ENCODE measurements at regions not wholly inside any gene's neighbourhood (a gene's known extent, or its start where the extent isn't known, plus 50 kb on each side); places are given as distances from the start of the nearest gene placed in this dataset.

DNA sequence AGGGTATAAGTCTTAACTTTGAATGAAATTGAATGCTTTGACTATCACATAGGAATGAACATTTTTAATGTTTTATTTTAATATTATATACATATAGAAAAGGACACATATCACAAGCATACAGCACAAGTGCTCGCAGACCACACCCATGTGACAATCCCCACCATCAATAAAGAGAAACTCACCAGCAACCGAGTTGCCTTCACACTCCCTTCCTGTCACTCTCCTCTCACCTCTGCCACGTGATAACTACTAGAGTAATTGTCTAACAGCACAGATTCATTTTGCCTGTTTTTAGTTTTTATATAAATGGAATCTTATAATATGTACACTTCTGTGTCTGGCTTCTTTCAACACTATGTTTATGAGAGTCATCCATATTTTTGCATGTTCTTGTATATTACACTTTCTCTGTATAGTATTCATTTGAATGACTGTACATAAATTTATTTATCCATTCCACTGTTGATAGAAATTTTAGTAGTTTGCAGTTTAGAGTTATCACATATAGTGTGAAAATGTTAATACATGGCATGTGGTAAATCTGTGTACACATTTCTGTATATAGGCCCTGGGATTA lies 304.9 kb upstream of the DUSP10 start:
- no peak overlapping the region for H3K4me3 ChIP-seq (ENCODE audit: low read depth, low read length)
- DNase-seq (ENCODE audit: low read depth): no peak
- TF ChIP-seq, protein P1, sequence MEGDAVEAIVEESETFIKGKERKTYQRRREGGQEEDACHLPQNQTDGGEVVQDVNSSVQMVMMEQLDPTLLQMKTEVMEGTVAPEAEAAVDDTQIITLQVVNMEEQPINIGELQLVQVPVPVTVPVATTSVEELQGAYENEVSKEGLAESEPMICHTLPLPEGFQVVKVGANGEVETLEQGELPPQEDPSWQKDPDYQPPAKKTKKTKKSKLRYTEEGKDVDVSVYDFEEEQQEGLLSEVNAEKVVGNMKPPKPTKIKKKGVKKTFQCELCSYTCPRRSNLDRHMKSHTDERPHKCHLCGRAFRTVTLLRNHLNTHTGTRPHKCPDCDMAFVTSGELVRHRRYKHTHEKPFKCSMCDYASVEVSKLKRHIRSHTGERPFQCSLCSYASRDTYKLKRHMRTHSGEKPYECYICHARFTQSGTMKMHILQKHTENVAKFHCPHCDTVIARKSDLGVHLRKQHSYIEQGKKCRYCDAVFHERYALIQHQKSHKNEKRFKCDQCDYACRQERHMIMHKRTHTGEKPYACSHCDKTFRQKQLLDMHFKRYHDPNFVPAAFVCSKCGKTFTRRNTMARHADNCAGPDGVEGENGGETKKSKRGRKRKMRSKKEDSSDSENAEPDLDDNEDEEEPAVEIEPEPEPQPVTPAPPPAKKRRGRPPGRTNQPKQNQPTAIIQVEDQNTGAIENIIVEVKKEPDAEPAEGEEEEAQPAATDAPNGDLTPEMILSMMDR (IDR thresholded peaks at IDR 0.05; ENCODE audit: control insufficient read depth, extremely low read depth, insufficient read depth): no peak

DNA sequence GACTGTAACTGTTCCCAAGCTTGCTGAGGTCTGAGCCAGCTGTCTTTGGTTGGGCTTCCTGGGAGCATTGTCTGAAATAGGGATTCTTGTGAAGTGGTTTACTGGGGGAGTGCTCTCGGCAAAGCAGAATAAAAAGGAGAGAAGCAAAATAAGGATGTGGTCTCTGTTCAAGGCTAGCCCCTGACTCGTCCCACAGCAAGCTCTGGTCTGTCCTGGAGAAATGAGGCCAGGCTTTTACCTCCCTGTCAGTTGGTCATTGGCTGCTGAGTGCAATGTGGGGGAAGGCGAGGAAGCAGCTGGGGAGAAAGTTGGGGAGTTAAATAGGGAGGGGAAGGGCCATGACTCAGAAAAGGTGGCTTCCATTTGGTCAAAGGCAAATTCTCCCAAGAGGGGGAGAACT lies 303.9 kb upstream of the DUSP10 start:
- TF ChIP-seq, protein P1 (IDR thresholded peaks at IDR 0.05; ENCODE audit: control insufficient read depth, extremely low read depth, insufficient read depth): no peak
- no peak overlapping the region for H3K4me3 ChIP-seq (ENCODE audit: low read depth, low read length)
- DNase-seq (ENCODE audit: low read depth): no peak

DNA sequence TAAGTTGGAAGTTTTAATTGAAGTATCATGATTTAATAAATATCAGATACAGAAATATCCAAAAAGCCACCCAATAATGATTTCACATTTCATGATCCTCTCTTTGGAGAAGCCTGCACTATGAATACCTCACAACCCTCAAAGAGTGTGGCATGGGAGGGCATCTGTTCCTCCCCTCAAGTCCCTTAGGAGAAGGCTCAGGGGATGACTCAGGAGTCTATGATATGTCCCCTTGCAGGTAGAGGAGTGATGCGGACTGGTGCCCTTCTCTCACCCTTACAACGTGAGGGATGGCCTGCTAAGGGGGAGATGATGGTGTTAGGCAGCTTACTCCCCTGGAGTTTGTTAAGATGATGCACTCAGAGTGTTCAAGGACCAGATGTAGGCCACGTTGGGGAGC lies 303.3 kb upstream of the DUSP10 start:
- TF ChIP-seq, protein P1 (IDR thresholded peaks at IDR 0.05; ENCODE audit: control insufficient read depth, extremely low read depth, insufficient read depth): no peak
- H3K4me3 ChIP-seq (ENCODE audit: low read depth, low read length): no peak overlapping the region
- no peak for DNase-seq (ENCODE audit: low read depth)

DNA sequence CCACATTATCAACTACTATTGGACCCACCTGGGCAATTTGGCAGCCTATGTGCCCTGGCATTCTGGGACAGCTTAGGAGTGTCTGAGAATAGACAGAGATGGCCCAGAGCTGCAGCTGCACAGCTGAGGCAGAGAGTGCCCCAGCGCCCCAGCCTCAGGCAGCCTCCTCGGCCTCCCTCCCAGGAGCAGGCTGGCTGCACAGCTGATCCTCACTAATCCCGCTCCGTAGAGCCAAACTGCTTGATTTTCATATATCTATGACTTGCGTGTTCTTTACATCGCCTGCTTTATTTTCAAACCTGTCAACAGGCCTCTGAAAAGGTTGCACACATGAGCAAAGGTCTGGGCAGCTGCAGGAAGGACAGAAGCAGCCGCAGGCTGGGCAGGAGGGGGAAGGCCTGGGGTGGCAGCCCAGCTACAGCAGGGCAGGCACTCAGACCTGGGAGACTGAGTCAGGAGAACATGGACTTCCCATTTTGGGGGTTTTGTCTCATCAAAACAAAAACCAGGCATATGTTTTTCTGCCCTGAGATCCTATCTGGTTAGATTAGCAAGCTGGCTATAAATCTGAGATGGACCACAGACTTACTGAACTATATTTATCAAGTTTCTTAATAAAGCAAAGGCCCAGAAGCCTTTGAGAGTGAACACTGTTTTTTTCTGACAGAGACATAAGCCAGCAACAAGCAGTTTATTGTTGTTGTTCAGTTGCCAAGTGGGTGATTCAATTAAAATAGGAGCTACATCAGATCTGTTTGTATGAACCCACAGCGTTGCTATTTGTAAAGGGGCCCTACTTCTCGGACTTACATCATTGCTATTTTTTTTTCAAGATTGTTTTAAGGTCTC lies 301.8 kb upstream of the DUSP10 start:
- TF ChIP-seq, protein P1 (IDR thresholded peaks at IDR 0.05; ENCODE audit: control insufficient read depth, extremely low read depth, insufficient read depth): no peak
- H3K4me3 ChIP-seq (ENCODE audit: low read depth, low read length): no peak overlapping the region
- DNase-seq (ENCODE audit: low read depth): no peak

DNA sequence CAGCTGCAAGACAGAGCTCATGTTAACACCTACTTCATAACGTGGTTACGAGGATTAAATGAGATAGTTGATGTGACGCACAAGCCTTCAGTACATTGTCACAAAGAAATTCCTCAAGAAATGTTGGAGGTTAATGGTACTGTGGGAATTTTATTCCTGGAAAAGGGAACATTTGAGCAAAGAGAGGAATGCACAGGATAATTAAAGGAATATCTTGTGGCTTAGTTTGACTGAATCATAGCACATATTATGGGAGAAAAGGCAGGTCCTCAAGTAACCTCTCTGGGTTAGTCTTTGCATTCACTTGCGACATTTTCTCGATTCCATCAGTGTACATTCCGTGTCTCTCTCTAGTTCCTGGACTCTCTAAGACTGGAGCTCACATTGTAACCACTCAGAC lies 300.2 kb upstream of the DUSP10 start:
- no peak overlapping the region for H3K4me3 ChIP-seq (ENCODE audit: low read depth, low read length)
- no peak for DNase-seq (ENCODE audit: low read depth)
- TF ChIP-seq, protein P1 (IDR thresholded peaks at IDR 0.05; ENCODE audit: control insufficient read depth, extremely low read depth, insufficient read depth): no peak

DNA sequence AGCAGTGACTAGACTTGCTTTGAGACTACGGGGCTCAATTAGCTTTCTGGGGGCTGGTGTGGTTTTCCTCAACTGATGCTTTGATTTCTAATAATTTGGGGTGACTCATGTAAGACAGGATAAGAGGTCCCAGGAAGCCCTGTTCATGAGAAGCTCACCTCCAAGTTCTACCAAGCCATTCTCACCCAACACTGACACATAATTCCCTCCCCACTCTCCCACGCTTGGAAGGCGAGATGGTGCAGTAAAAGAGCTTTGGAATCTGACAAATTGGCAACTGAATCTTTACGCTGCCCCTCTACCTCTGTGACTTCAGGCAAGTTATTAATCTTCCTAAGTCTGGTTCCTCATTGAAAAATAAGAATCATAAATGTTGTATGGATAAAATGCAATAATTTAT lies 299.1 kb upstream of the DUSP10 start:
- TF ChIP-seq, protein P1 (IDR thresholded peaks at IDR 0.05; ENCODE audit: control insufficient read depth, extremely low read depth, insufficient read depth): no peak
- no peak overlapping the region for H3K4me3 ChIP-seq (ENCODE audit: low read depth, low read length)
- no peak for DNase-seq (ENCODE audit: low read depth)
